TTC549 (cell line): ENCODE measurements at regions not wholly inside any gene's neighbourhood (a gene's known extent, or its start where the extent isn't known, plus 50 kb on each side); places are given as distances from the start of the nearest gene placed in this dataset.

Experiments used
- FAIRE-seq: peaks from 2 replicates; lab custom pipeline; 2012; peaks lifted over from hg19 to GRCh38; lab: Jason Lieb, UNC

GRCh38 chr5:107293541-107294210 is 377.1 kb downstream of the EFNA5 start:
- FAIRE-seq = no peak

- no peak for FAIRE-seq
Observed at GRCh38 chr5:107291866-107292265, 378.9 kb downstream of the EFNA5 start.

GRCh38 chr5:107290780-107291398 is 379.8 kb downstream of the EFNA5 start:
- no peak for FAIRE-seq

GRCh38 chr5:107289030-107289714 is 381.6 kb downstream of the EFNA5 start:
- FAIRE-seq = no peak

- no peak for FAIRE-seq
Observed at GRCh38 chr5:107286447-107287098, 384.2 kb downstream of the EFNA5 start.

- no peak for FAIRE-seq
Observed at GRCh38 chr5:107285772-107286171, 385.0 kb downstream of the EFNA5 start.

GRCh38 chr5:107284822-107285525 is 385.8 kb downstream of the EFNA5 start:
- no peak for FAIRE-seq

- no peak for FAIRE-seq
Observed at GRCh38 chr5:107282061-107282460, 388.7 kb downstream of the EFNA5 start.

GRCh38 chr5:107278774-107279173 is 392.0 kb downstream of the EFNA5 start:
- no peak for FAIRE-seq

GRCh38 chr5:107277485-107278125 is 393.1 kb downstream of the EFNA5 start:
- no peak for FAIRE-seq

- no peak for FAIRE-seq
Observed at GRCh38 chr5:107275333-107275732, 395.4 kb downstream of the EFNA5 start.

GRCh38 chr5:107274571-107274970 is 396.2 kb downstream of the EFNA5 start:
- FAIRE-seq = no peak

GRCh38 chr5:107272954-107273353 is 397.8 kb downstream of the EFNA5 start:
- no peak for FAIRE-seq

GRCh38 chr5:107272509-107272908 is 398.2 kb downstream of the EFNA5 start:
- FAIRE-seq = no peak

- no peak for FAIRE-seq
Observed at GRCh38 chr5:107271682-107272350, 398.9 kb downstream of the EFNA5 start.

GRCh38 chr5:107270561-107270960 is 400.2 kb downstream of the EFNA5 start:
- FAIRE-seq = no peak

GRCh38 chr5:107269678-107270077 is 401.1 kb downstream of the EFNA5 start:
- no peak for FAIRE-seq

- no peak for FAIRE-seq
Observed at GRCh38 chr5:107269256-107269655, 401.5 kb downstream of the EFNA5 start.

- FAIRE-seq = no peak
Observed at GRCh38 chr5:107268241-107268640, 402.5 kb downstream of the EFNA5 start.

GRCh38 chr5:107266100-107266499 is 404.6 kb downstream of the EFNA5 start:
- no peak for FAIRE-seq

GRCh38 chr5:107265193-107265592 is 405.5 kb downstream of the EFNA5 start:
- FAIRE-seq = no peak
